ENCODE measurements at regions not wholly inside any gene's neighbourhood (a gene's known extent, or its start where the extent isn't known, plus 50 kb on each side); places are given as distances from the start of the nearest gene placed in this dataset.

- TF ChIP-seq POLR2AphosphoS5 (IDR thresholded peaks at IDR 0.05; ENCODE audit: low read depth, low read length) (no peak), CTCF (IDR thresholded peaks at IDR 0.05) (no peak)
Measured at GRCh38 chr6:21918041-21918440, 324.5 kb downstream of the SOX4 start.
